ENCODE measurements at regions not wholly inside any gene's neighbourhood (a gene's known extent, or its start where the extent isn't known, plus 50 kb on each side); places are given as distances from the start of the nearest gene placed in this dataset.

GRCh38 chr3:184461219-184461618, 81.4 kb downstream of the CHRD start:
- DNase-seq, result no peak
- TF ChIP-seq GATA1 (IDR thresholded peaks at IDR 0.05; ENCODE audit: low read depth, low read length) (no peak), POLR2A (IDR thresholded peaks at IDR 0.05; ENCODE audit: low read length) (no peak)

- TF ChIP-seq GATA1 (IDR thresholded peaks at IDR 0.05; ENCODE audit: low read depth, low read length), result no peak
- no peak for TF ChIP-seq POLR2A (IDR thresholded peaks at IDR 0.05; ENCODE audit: low read length)
- no peak for DNase-seq
Observed at GRCh38 chr3:184465883-184466412, 86.1 kb downstream of the CHRD start.

DNA sequence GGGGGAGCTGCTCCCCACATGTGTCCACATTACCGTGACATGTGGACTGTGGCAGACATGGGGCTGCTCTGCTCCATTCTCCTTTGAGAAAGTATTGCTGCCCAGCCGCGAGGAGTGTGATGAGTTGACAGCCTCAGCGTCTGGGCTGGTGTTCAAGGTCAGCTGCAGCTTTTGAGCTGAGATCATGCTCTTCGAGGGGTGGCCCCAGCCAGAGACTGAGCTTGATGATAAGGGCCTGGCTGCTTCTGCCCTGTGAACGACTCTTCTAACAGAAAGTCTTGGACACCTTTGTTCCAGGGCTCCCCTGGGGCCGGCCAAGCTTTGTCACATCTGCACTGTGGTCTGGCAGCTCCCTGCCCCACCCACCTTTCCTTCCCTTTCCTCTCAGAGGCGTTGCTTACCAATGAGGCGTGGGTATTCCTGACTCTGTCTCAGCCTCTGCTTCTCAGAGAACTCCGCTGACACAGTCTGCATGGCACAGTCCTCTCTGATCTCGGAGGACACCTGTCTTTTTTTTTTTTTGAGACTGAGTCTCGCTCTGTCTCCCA, 86.6 kb downstream of the CHRD start:
- peak; percentile 32 to 35 for DNase-seq
- TF ChIP-seq POLR2A (IDR thresholded peaks at IDR 0.05; ENCODE audit: low read length) (no peak), GATA1 (IDR thresholded peaks at IDR 0.05; ENCODE audit: low read depth, low read length) (no peak)

- no peak for DNase-seq
- TF ChIP-seq GATA1 (IDR thresholded peaks at IDR 0.05; ENCODE audit: low read depth, low read length) (no peak), POLR2A (IDR thresholded peaks at IDR 0.05; ENCODE audit: low read length) (no peak)
Observed at GRCh38 chr3:184467171-184467570, 87.3 kb downstream of the CHRD start.

GRCh38 chr3:184470551-184470950, 90.7 kb downstream of the CHRD start:
- DNase-seq, result no peak
- TF ChIP-seq GATA1 (IDR thresholded peaks at IDR 0.05; ENCODE audit: low read depth, low read length), result no peak
- no peak for TF ChIP-seq POLR2A (IDR thresholded peaks at IDR 0.05; ENCODE audit: low read length)

DNA sequence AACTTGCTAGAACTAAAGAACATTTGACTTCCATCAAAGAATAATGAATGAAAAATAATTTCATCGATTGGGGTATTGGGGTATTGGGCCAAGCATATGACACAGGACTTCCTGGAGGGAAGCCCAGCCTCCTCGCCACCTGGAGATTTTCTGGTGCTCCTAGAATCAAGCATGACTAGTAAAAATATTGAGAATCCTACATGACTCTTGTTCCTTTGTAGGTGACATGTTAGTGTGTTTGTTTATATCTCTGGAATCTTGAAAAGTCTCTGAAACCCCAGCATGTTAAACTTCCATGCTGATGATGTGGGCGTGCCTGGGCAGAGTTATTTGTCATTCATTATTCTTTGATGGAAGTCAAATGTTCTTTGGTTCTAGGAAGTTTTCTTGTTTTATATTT, 90.1 kb upstream of the EPHB3 start:
- no peak for TF ChIP-seq GATA1 (IDR thresholded peaks at IDR 0.05; ENCODE audit: low read depth, low read length)
- TF ChIP-seq POLR2A (IDR thresholded peaks at IDR 0.05; ENCODE audit: low read length), result no peak
- DNase-seq, result no peak

- peak; percentile 51 to 72 for DNase-seq
- no peak for TF ChIP-seq GATA1 (IDR thresholded peaks at IDR 0.05; ENCODE audit: low read depth, low read length)
- TF ChIP-seq POLR2A (IDR thresholded peaks at IDR 0.05; ENCODE audit: low read length), result no peak
Observed at GRCh38 chr3:184472723-184473428, 88.7 kb upstream of the EPHB3 start.

- no peak for TF ChIP-seq GATA1 (IDR thresholded peaks at IDR 0.05; ENCODE audit: low read depth, low read length)
- TF ChIP-seq POLR2A (IDR thresholded peaks at IDR 0.05; ENCODE audit: low read length), result no peak
Observed at GRCh38 chr3:184474897-184475296, 86.7 kb upstream of the EPHB3 start.

GRCh38 chr3:184477940-184478339, 83.6 kb upstream of the EPHB3 start:
- DNase-seq, result no peak

More at GRCh38 chr3:184474897-184475296, 86.7 kb upstream of the EPHB3 start:
- no peak for DNase-seq

DNA sequence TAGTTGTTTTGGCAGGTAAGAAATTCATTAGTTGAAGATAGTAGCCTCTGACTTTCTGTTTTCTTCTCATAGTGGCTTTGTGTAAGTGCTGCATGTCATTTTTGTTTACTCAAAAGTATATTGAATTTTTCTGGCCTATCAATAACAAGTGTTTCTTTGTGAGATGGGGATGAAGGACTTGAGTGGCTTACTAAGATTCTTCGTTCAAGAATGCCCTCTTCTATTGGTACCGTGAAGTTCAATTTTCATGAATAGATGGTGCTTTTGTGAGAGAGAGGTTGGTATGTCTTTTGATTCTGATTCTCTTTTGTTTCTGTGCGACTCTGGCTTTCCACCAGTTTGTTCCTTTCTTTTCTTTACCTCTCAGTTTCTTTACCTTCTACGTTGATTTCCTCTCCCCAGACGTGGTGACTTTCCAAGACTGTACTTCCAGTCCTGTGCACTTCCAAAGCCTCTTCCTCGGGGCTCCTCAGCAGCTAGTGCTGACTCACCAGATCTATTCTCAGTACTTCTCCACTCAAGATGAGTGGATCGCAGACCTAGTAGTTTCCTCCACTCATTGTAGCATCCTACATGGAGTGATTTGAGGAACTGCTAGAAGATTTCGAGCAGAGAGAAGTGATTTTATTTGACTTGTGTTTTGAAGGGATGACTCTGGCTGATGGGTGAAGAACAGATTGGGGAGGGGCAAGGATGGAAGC, 82.0 kb upstream of the EPHB3 start:
- no peak for TF ChIP-seq GATA1 (IDR thresholded peaks at IDR 0.05; ENCODE audit: low read depth, low read length)
- TF ChIP-seq POLR2A (IDR thresholded peaks at IDR 0.05; ENCODE audit: low read length), result no peak
- DNase-seq, result no peak

More at GRCh38 chr3:184477940-184478339, 83.6 kb upstream of the EPHB3 start:
- no peak for TF ChIP-seq GATA1 (IDR thresholded peaks at IDR 0.05; ENCODE audit: low read depth, low read length)
- no peak for TF ChIP-seq POLR2A (IDR thresholded peaks at IDR 0.05; ENCODE audit: low read length)

DNA sequence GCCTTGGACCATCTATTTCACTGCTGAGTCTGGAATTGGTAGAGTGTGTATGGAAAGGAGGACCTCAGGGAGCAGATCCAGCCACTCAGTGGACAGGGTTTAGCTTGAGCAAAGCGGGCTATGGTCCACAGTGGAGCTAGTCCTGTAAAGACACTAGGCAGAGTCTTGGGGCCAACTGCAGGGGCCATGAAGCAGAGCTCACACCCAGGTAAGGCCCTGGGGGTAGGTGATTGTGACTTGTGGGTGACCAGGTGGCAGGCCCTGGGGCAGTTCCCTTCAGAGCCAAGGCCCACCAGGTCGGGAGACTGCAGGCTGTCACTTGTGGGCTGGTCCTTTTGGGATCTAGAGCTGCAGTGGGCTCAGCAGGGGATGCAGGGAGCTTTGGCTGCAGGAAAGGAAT, 80.8 kb upstream of the EPHB3 start:
- DNase-seq, result no peak

DNA sequence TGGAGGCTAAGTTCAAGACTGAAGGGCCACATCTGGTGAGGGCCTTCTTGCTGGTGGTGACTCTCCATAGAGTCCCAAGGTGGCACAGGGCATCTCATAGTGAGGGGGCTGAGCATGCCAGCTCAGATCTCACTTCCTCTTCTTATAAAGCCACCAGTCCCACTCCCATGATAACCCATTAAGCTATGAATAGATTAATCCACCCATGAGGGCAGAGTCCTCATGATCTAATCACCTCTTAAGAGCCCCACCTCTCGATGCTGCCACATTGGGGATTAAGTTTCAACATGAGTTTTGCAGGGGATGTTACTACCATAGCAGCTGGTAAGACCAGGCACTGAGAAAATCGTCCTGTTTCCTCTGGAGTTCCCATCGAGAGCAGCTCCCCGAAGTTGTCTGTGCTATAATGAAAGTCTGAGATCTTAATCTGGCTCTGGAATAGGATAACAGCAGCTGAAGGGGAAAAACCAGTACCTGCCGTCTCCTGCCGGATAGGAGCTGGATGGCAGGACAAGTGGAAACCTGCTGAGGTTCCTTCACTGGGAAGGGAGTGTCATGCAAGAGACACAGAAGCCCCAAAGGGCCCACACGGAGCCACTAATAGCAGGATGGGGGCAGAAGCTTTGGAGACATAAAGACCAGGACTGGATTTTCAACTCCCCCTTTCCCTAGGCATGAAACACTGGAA, 79.5 kb upstream of the EPHB3 start:
- no peak for TF ChIP-seq POLR2A (IDR thresholded peaks at IDR 0.05; ENCODE audit: low read length)
- TF ChIP-seq GATA1 (IDR thresholded peaks at IDR 0.05; ENCODE audit: low read depth, low read length), result no peak
- DNase-seq, result no peak

More for the DNA sequence above, 80.8 kb upstream of the EPHB3 start:
- TF ChIP-seq POLR2A (IDR thresholded peaks at IDR 0.05; ENCODE audit: low read length) (no peak), GATA1 (IDR thresholded peaks at IDR 0.05; ENCODE audit: low read depth, low read length) (no peak)

DNA sequence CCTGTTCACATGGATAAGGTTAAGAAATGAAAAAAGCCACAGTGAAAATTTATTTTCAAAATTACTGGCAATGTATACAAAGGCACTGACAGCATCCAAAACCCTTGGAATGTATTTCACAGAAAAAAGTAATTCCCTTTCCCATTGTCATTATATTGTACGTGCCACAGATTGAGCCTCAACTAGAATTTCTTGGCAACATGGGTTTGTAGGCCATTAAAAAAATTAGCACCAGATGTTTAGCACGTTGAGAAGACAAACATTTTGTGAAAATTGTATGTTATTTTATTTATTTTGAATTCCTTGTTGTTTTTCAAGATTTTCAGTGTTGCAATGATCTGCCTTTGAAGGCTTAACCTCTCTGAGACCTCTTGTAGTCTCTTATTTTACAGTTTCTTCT, 76.3 kb upstream of the EPHB3 start:
- DNase-seq, result no peak
- TF ChIP-seq POLR2A (IDR thresholded peaks at IDR 0.05; ENCODE audit: low read length) (no peak), GATA1 (IDR thresholded peaks at IDR 0.05; ENCODE audit: low read depth, low read length) (no peak)

DNA sequence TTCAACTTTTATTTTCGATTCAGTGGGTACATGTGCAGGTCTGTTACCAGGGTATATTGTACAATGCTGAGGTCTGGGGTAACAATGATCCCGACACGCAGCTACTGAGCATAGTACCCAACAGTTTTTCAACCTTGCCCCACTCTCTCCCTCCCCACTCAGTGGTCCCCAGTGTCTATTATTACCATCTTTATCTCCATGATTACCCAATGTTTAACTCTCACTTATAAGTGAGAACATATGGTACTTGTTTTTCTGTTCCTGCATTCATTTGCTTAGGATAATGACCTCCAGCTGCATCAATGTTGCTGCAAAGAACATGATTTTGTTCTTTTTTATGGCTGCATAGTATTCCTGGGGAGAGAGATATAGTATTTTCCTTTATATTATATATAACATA, 75.7 kb upstream of the EPHB3 start:
- TF ChIP-seq POLR2A (IDR thresholded peaks at IDR 0.05; ENCODE audit: low read length) (no peak), GATA1 (IDR thresholded peaks at IDR 0.05; ENCODE audit: low read depth, low read length) (no peak)

More for the DNA sequence above, 75.7 kb upstream of the EPHB3 start:
- no peak for DNase-seq
